ENCODE measurements at regions not wholly inside any gene's neighbourhood (a gene's known extent, or its start where the extent isn't known, plus 50 kb on each side); places are given as distances from the start of the nearest gene placed in this dataset.

- ChIA-PET CTCF (interaction anchor here (0.5 kb wide), 1 partner anchor 1415 kb away, joined by 4 read pairs; no protein-coding TSS in a partner anchor), POLR2A (interaction anchor here (0.6 kb wide), 1 partner anchor 42 kb away, joined by 3 read pairs; no protein-coding TSS in a partner anchor)
- TF ChIP-seq CTCF (IDR thresholded peaks at IDR 0.05; ENCODE audit: unreplicated experiment), result no peak
- Mint-ChIP-seq H3K9me3 (ENCODE audit: unreplicated experiment) (no peaks in the 10 kb centered on the region), H3K27ac (ENCODE audit: low read depth, unreplicated experiment) (no peak overlapping the region), H3K4me3 (ENCODE audit: unreplicated experiment) (no peak overlapping the region), H3K27me3 (ENCODE audit: insufficient read depth, unreplicated experiment) (no peaks in the 10 kb centered on the region), H3K36me3 (ENCODE audit: insufficient read depth, unreplicated experiment) (no peaks in the 10 kb centered on the region), H3K4me1 (ENCODE audit: insufficient read depth, unreplicated experiment) (no peaks in the 10 kb centered on the region)
- no peak for DNase-seq (ENCODE audit: unreplicated experiment)
- BruUV-seq (replicated peaks), result no TSS peak
- intact Hi-C loops (cut with micrococcal nuclease), result no loop called here
Measured at GRCh38 chr17:71022758-71023157, 853.4 kb downstream of the KCNJ2 start.

- TF ChIP-seq CTCF (IDR thresholded peaks at IDR 0.05; ENCODE audit: unreplicated experiment), result no peak
- H3K4me1 Mint-ChIP-seq (ENCODE audit: insufficient read depth, unreplicated experiment), result no peaks in the 10 kb centered on the region
- intact Hi-C loops (cut with micrococcal nuclease), result no loop called here
- CTCF ChIA-PET, result interaction anchor here (0.6 kb wide), 1 partner anchor 25 kb away, joined by 3 read pairs; no protein-coding TSS in a partner anchor
- no peak for DNase-seq (ENCODE audit: unreplicated experiment)
- BruUV-seq (replicated peaks), result no TSS peak
- no peaks in the 10 kb centered on the region for H3K36me3 Mint-ChIP-seq (ENCODE audit: insufficient read depth, unreplicated experiment)
- H3K27ac Mint-ChIP-seq (ENCODE audit: low read depth, unreplicated experiment), result no peak overlapping the region
- H3K9me3 Mint-ChIP-seq (ENCODE audit: unreplicated experiment), result no peaks in the 10 kb centered on the region
- H3K27me3 Mint-ChIP-seq (ENCODE audit: insufficient read depth, unreplicated experiment), result no peaks in the 10 kb centered on the region
- POLR2A ChIA-PET, result interaction anchor here (0.6 kb wide), 1 partner anchor 43 kb away, joined by 3 read pairs; no protein-coding TSS in a partner anchor
- H3K4me3 Mint-ChIP-seq (ENCODE audit: unreplicated experiment), result no peak overlapping the region
Measured at GRCh38 chr17:71023249-71024030, 854.1 kb downstream of the KCNJ2 start.

GRCh38 chr17:71024172-71024571, 854.8 kb downstream of the KCNJ2 start:
- no TSS peak for BruUV-seq (replicated peaks)
- CTCF ChIA-PET, result no interaction called here
- DNase-seq (ENCODE audit: unreplicated experiment), result no peak
- no peaks in the 10 kb centered on the region for H3K4me1 Mint-ChIP-seq (ENCODE audit: insufficient read depth, unreplicated experiment)
- POLR2A ChIA-PET, result no interaction called here
- H3K9me3 Mint-ChIP-seq (ENCODE audit: unreplicated experiment), result no peaks in the 10 kb centered on the region
- H3K27ac Mint-ChIP-seq (ENCODE audit: low read depth, unreplicated experiment), result no peak overlapping the region
- no peaks in the 10 kb centered on the region for H3K27me3 Mint-ChIP-seq (ENCODE audit: insufficient read depth, unreplicated experiment)
- intact Hi-C loops (cut with micrococcal nuclease), result no loop called here
- no peak for TF ChIP-seq CTCF (IDR thresholded peaks at IDR 0.05; ENCODE audit: unreplicated experiment)
- no peaks in the 10 kb centered on the region for H3K36me3 Mint-ChIP-seq (ENCODE audit: insufficient read depth, unreplicated experiment)
- H3K4me3 Mint-ChIP-seq (ENCODE audit: unreplicated experiment), result no peak overlapping the region

- Mint-ChIP-seq H3K9me3 (ENCODE audit: unreplicated experiment) (no peaks in the 10 kb centered on the region), H3K36me3 (ENCODE audit: insufficient read depth, unreplicated experiment) (no peaks in the 10 kb centered on the region), H3K27ac (ENCODE audit: low read depth, unreplicated experiment) (no peak overlapping the region), H3K4me1 (ENCODE audit: insufficient read depth, unreplicated experiment) (no peaks in the 10 kb centered on the region), H3K27me3 (ENCODE audit: insufficient read depth, unreplicated experiment) (no peaks in the 10 kb centered on the region), H3K4me3 (ENCODE audit: unreplicated experiment) (no peak overlapping the region)
- no TSS peak for BruUV-seq (replicated peaks)
- intact Hi-C loops (cut with micrococcal nuclease), result no loop called here
- POLR2A ChIA-PET, result no interaction called here
- CTCF ChIA-PET, result no interaction called here
- DNase-seq (ENCODE audit: unreplicated experiment), result no peak
- no peak for TF ChIP-seq CTCF (IDR thresholded peaks at IDR 0.05; ENCODE audit: unreplicated experiment)
Measured at GRCh38 chr17:71024969-71025368, 855.6 kb downstream of the KCNJ2 start.

Data from MCF 10A (cell line).